ENCODE measurements at regions not wholly inside any gene's neighbourhood (a gene's known extent, or its start where the extent isn't known, plus 50 kb on each side); places are given as distances from the start of the nearest gene placed in this dataset.

DNA sequence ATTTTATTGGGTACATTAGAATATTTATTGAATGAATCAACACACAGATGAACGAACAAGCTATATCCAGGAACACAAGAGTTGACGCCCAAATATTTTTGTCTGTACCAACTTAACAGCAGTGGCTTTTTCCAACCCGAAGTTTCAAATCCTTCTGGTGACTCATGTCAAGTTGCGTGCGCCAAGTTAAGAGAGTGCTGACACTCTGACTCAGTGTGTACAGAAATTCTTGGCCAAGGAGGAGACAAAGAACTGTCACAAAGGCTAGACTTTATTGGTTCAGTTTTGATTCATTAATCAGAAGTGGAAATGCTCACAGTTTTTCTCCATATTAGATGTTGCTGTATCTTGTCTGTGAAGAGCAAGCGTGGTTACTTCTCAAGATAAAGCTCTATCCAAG is 59.6 kb upstream of the TSC22D2 start:
- CTCF ChIA-PET: interaction anchor here (0.7 to 0.9 kb wide), 2 partner anchors 11 to 60 kb away, joined by 3 to 4 read pairs; partner anchors contain the start of gene TSC22D2
- peak; percentile 80 for DNase-seq (ENCODE audit: low spot score)
- H3K27ac ChIP-seq: no peak overlapping the region
- POLR2A ChIA-PET (ENCODE audit: low non-redundant PET): no interaction called here
- TF ChIP-seq, protein P1, sequence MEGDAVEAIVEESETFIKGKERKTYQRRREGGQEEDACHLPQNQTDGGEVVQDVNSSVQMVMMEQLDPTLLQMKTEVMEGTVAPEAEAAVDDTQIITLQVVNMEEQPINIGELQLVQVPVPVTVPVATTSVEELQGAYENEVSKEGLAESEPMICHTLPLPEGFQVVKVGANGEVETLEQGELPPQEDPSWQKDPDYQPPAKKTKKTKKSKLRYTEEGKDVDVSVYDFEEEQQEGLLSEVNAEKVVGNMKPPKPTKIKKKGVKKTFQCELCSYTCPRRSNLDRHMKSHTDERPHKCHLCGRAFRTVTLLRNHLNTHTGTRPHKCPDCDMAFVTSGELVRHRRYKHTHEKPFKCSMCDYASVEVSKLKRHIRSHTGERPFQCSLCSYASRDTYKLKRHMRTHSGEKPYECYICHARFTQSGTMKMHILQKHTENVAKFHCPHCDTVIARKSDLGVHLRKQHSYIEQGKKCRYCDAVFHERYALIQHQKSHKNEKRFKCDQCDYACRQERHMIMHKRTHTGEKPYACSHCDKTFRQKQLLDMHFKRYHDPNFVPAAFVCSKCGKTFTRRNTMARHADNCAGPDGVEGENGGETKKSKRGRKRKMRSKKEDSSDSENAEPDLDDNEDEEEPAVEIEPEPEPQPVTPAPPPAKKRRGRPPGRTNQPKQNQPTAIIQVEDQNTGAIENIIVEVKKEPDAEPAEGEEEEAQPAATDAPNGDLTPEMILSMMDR (conservative IDR thresholded peaks at IDR 0.05; ENCODE audit: low read depth): no peak

- H3K27ac ChIP-seq: no peak overlapping the region
- ChIA-PET CTCF (no interaction called here), POLR2A (ENCODE audit: low non-redundant PET) (no interaction called here)
- TF ChIP-seq, protein P1 (conservative IDR thresholded peaks at IDR 0.05; ENCODE audit: low read depth): no peak
- no peak for DNase-seq (ENCODE audit: low spot score)
Measured at GRCh38 chr3:150346981-150347863, 60.9 kb upstream of the TSC22D2 start.

GRCh38 chr3:150346266-150346665 is 61.8 kb upstream of the TSC22D2 start:
- no peak for DNase-seq (ENCODE audit: low spot score)
- no peak overlapping the region for H3K27ac ChIP-seq
- TF ChIP-seq, protein P1 (conservative IDR thresholded peaks at IDR 0.05; ENCODE audit: low read depth): no peak
- POLR2A ChIA-PET (ENCODE audit: low non-redundant PET): no interaction called here
- CTCF ChIA-PET: interaction anchor here (0.6 to 0.7 kb wide), 2 partner anchors 60 to 80 kb away, joined by 3 read pairs; no protein-coding TSS in a partner anchor

GRCh38 chr3:150345021-150345538 is 63.0 kb upstream of the TSC22D2 start:
- ChIA-PET CTCF (interaction anchor here (0.6 kb wide), 1 partner anchor 150 kb away, joined by 4 read pairs; no protein-coding TSS in a partner anchor), POLR2A (ENCODE audit: low non-redundant PET) (no interaction called here)
- peak overlapping the region; percentile 86 for H3K27ac ChIP-seq
- TF ChIP-seq, protein P1 (conservative IDR thresholded peaks at IDR 0.05; ENCODE audit: low read depth): no peak
- DNase-seq (ENCODE audit: low spot score): peak; percentile 92

- TF ChIP-seq, protein P1 (conservative IDR thresholded peaks at IDR 0.05; ENCODE audit: low read depth): no peak
- ChIA-PET POLR2A (ENCODE audit: low non-redundant PET) (no interaction called here), CTCF (interaction anchor here (0.6 kb wide), 1 partner anchor 151 kb away, joined by 4 read pairs; no protein-coding TSS in a partner anchor)
- no peak for DNase-seq (ENCODE audit: low spot score)
- H3K27ac ChIP-seq: peak overlapping the region; percentile 86
Measured at GRCh38 chr3:150344079-150344759, 63.9 kb upstream of the TSC22D2 start.

- TF ChIP-seq, protein P1 (conservative IDR thresholded peaks at IDR 0.05; ENCODE audit: low read depth): no peak
- no peak for DNase-seq (ENCODE audit: low spot score)
- POLR2A ChIA-PET (ENCODE audit: low non-redundant PET): no interaction called here
- CTCF ChIA-PET: no interaction called here
- no peak overlapping the region for H3K27ac ChIP-seq
Measured at GRCh38 chr3:150342896-150343467, 65.1 kb upstream of the TSC22D2 start.

All from RWPE1 (cell line).